ENCODE measurements at regions not wholly inside any gene's neighbourhood (a gene's known extent, or its start where the extent isn't known, plus 50 kb on each side); places are given as distances from the start of the nearest gene placed in this dataset.

- TF ChIP-seq EZH2 (IDR thresholded peaks at IDR 0.05) (no peak), POLR2AphosphoS5 (IDR thresholded peaks at IDR 0.05; ENCODE audit: borderline replicate concordance, low read depth, low read length) (no peak)
Observed at GRCh38 chr4:98804403-98804802, 124.5 kb downstream of the EIF4E start.
